ENCODE measurements at regions not wholly inside any gene's neighbourhood (a gene's known extent, or its start where the extent isn't known, plus 50 kb on each side); places are given as distances from the start of the nearest gene placed in this dataset.

GRCh38 chr15:96514607-96515285 is 184.2 kb downstream of the NR2F2 start:
- TF ChIP-seq POLR2A (IDR thresholded peaks at IDR 0.05) (no peak), CTCF (IDR thresholded peaks at IDR 0.05) (no peak)

Measured in tibial nerve (tissue), 3 donors.